Astrocyte (in vitro differentiated cells and primary cell): ENCODE measurements at regions not wholly inside any gene's neighbourhood (a gene's known extent, or its start where the extent isn't known, plus 50 kb on each side); places are given as distances from the start of the nearest gene placed in this dataset.
"Not testable (repeated sequence)": the region's sequence is repeated elsewhere in the genome, so short reads cannot be mapped to it uniquely, and the experiment has no call there.

ENCODE experiments used
- DNase-seq: peaks from one replicate; pipeline ENCODE4 v3.0.0-alpha.2; 2010; ENCODE audit warnings: low read depth
- FAIRE-seq: peaks from 2 replicates; lab custom pipeline; 2011; peaks lifted over from hg19 to GRCh38; lab: Jason Lieb, UNC
- H2AFZ ChIP-seq: 2 replicates; pipeline ENCODE4 v1.6.0; 2012; ENCODE audit warnings: low read depth, low read length, inconsistent platforms
- H3K27ac ChIP-seq: 2 replicates; pipeline ENCODE4 v1.5.1; 2011; ENCODE audit warnings: low read depth, low read length, inconsistent platforms
- H3K27me3 ChIP-seq: 2 replicates; pipeline ENCODE4 v1.6.0; 2011; ENCODE audit warnings: low read length, inconsistent platforms; ENCODE audit not compliant: insufficient read depth
- H3K36me3 ChIP-seq: 2 replicates; pipeline ENCODE4 v1.5.1; 2011; ENCODE audit warnings: low read length, inconsistent platforms; ENCODE audit not compliant: insufficient read depth
- H3K4me1 ChIP-seq: 2 replicates; pipeline ENCODE4 v1.5.1; 2011; ENCODE audit warnings: low read length, inconsistent platforms; ENCODE audit not compliant: insufficient read depth
- H3K4me2 ChIP-seq: 2 replicates; pipeline ENCODE4 v1.6.0; 2012; ENCODE audit warnings: low read length, inconsistent platforms
- H3K4me3 ChIP-seq: 2 replicates; pipeline ENCODE4 v1.5.1; 2011; ENCODE audit warnings: low read depth, mild to moderate bottlenecking, low read length, inconsistent platforms; ENCODE audit not compliant: insufficient read depth
- H3K79me2 ChIP-seq: 2 replicates; pipeline ENCODE4 v1.6.0; 2012; ENCODE audit warnings: mild to moderate bottlenecking, low read length, inconsistent platforms; ENCODE audit not compliant: insufficient read depth
- H3K9ac ChIP-seq: 2 replicates; pipeline ENCODE4 v1.6.0; 2012; ENCODE audit warnings: mild to moderate bottlenecking, low read length, inconsistent platforms
- H3K9me3 ChIP-seq: 2 replicates; pipeline ENCODE4 v1.5.1; 2012; ENCODE audit warnings: low read depth, mild to moderate bottlenecking, low read length, inconsistent platforms; ENCODE audit not compliant: insufficient read depth
- H4K20me1 ChIP-seq: 2 replicates; pipeline ENCODE4 v1.6.0; 2012; ENCODE audit warnings: low read length, inconsistent platforms; ENCODE audit not compliant: insufficient read depth
- H3K27ac Mint-ChIP-seq: one replicate; pipeline ENCODE4 v1.8.0; 2021; ENCODE audit warnings: mild to moderate bottlenecking, mixed read lengths; ENCODE audit not compliant: unreplicated experiment
- H3K27me3 Mint-ChIP-seq: one replicate; pipeline ENCODE4 v1.8.0; 2021; ENCODE audit warnings: low read depth, mixed read lengths; ENCODE audit not compliant: unreplicated experiment
- H3K36me3 Mint-ChIP-seq: one replicate; pipeline ENCODE4 v1.8.0; 2021; ENCODE audit warnings: low read depth, mixed read lengths; ENCODE audit not compliant: unreplicated experiment
- H3K4me1 Mint-ChIP-seq: one replicate; pipeline ENCODE4 v1.8.0; 2021; ENCODE audit warnings: low read depth, mixed read lengths; ENCODE audit not compliant: unreplicated experiment
- H3K4me3 Mint-ChIP-seq: one replicate; pipeline ENCODE4 v1.8.0; 2021; ENCODE audit warnings: mild to moderate bottlenecking, moderate library complexity, mixed read lengths; ENCODE audit not compliant: unreplicated experiment
- H3K9me3 Mint-ChIP-seq: one replicate; pipeline ENCODE4 v1.8.0; 2021; ENCODE audit warnings: mild to moderate bottlenecking, mixed read lengths; ENCODE audit not compliant: unreplicated experiment
- EZH2 ChIP-seq: IDR thresholded peaks from 2 replicates; pipeline ENCODE4 v1.6.1; 2012; ENCODE audit warnings: mild to moderate bottlenecking, low read length, inconsistent platforms; ENCODE audit not compliant: insufficient read depth
- TF ChIP-seq, protein P1 (sequence below): IDR thresholded peaks from 2 replicates; pipeline ENCODE4 v1.5.1; 2011; ENCODE audit warnings: low read depth, mild to moderate bottlenecking, inconsistent platforms, low read length, moderate library complexity; ENCODE audit not compliant: insufficient read depth

GRCh38 chr17:45672301-45672700 lies 111.8 kb upstream of the CRHR1 start:
- Histone ChIP-seq H3K27me3 (peaks cover 8% of the 10 kb centered on the region), H4K20me1 (no peaks in the 10 kb centered on the region), H3K36me3 (no peaks in the 10 kb centered on the region), H3K9ac (no peak overlapping the region), H3K4me2 (no peak overlapping the region), H3K9me3 (no peaks in the 10 kb centered on the region), H2AFZ (no peak overlapping the region), H3K27ac (no peak overlapping the region), H3K4me3 (no peak overlapping the region), H3K79me2 (no peaks in the 10 kb centered on the region), H3K4me1 (no peaks in the 10 kb centered on the region)
- Mint-ChIP-seq H3K27me3 (peaks cover 61% of the 10 kb centered on the region), H3K36me3 (peaks cover 2% of the 10 kb centered on the region), H3K9me3 (no peaks in the 10 kb centered on the region), H3K27ac (no peak overlapping the region), H3K4me1 (no peaks in the 10 kb centered on the region), H3K4me3 (no peak overlapping the region)
- FAIRE-seq (no peak), DNase-seq (no peak)
- TF ChIP-seq, protein P1, sequence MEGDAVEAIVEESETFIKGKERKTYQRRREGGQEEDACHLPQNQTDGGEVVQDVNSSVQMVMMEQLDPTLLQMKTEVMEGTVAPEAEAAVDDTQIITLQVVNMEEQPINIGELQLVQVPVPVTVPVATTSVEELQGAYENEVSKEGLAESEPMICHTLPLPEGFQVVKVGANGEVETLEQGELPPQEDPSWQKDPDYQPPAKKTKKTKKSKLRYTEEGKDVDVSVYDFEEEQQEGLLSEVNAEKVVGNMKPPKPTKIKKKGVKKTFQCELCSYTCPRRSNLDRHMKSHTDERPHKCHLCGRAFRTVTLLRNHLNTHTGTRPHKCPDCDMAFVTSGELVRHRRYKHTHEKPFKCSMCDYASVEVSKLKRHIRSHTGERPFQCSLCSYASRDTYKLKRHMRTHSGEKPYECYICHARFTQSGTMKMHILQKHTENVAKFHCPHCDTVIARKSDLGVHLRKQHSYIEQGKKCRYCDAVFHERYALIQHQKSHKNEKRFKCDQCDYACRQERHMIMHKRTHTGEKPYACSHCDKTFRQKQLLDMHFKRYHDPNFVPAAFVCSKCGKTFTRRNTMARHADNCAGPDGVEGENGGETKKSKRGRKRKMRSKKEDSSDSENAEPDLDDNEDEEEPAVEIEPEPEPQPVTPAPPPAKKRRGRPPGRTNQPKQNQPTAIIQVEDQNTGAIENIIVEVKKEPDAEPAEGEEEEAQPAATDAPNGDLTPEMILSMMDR: no peak
- TF ChIP-seq EZH2: no peak

DNA sequence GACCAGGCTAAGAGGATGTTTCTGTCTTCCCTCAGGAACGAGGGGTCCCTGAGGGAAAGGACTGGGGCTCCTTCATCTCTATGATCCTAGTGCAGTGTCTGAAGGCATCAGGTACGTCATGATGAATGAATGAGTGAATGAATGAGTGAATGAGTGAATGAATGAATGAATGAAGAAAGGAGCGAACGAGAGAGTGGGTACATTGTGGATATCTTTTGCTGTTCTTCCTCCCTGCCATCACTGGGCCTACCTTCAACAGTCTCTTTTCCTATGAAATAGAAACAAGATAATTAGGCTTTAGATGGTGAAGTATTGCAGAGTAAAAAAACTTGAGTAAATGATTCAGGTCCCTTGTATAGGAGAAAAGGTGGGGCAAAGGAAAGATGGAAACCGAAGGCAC lies 111.3 kb upstream of the CRHR1 start:
- FAIRE-seq: no peak
- Mint-ChIP-seq H3K27ac (no peak overlapping the region), H3K9me3 (no peaks in the 10 kb centered on the region), H3K4me3 (no peak overlapping the region), H3K4me1 (no peaks in the 10 kb centered on the region), H3K36me3 (peaks cover 2% of the 10 kb centered on the region), H3K27me3 (peaks cover 57% of the 10 kb centered on the region)
- Histone ChIP-seq H3K36me3 (no peaks in the 10 kb centered on the region), H3K4me2 (no peak overlapping the region), H3K27me3 (peaks cover 8% of the 10 kb centered on the region), H2AFZ (no peak overlapping the region), H3K27ac (no peak overlapping the region), H3K4me1 (no peaks in the 10 kb centered on the region), H3K9ac (no peak overlapping the region), H3K9me3 (no peaks in the 10 kb centered on the region), H3K79me2 (no peaks in the 10 kb centered on the region), H4K20me1 (no peaks in the 10 kb centered on the region), H3K4me3 (no peak overlapping the region)
- DNase-seq: no peak
- no peak for TF ChIP-seq EZH2
- TF ChIP-seq, protein P1: no peak

- peaks cover 52% of the 10 kb centered on the region for H3K27me3 Mint-ChIP-seq
- H3K36me3 ChIP-seq, H3K36me3 Mint-ChIP-seq, FAIRE-seq, H3K9me3 Mint-ChIP-seq, H4K20me1 ChIP-seq, H3K4me2 ChIP-seq, H3K4me1 Mint-ChIP-seq, H3K9me3 ChIP-seq, DNase-seq, H2AFZ ChIP-seq, H3K27ac ChIP-seq, H3K4me1 ChIP-seq, H3K27ac Mint-ChIP-seq, H3K79me2 ChIP-seq, H3K4me3 Mint-ChIP-seq, H3K27me3 ChIP-seq, H3K9ac ChIP-seq, H3K4me3 ChIP-seq: not testable (repeated sequence)
Measured at GRCh38 chr17:45673759-45674158, 110.4 kb upstream of the CRHR1 start.
